ENCODE measurements at regions not wholly inside any gene's neighbourhood (a gene's known extent, or its start where the extent isn't known, plus 50 kb on each side); places are given as distances from the start of the nearest gene placed in this dataset.

GRCh38 chr1:34617321-34618118 is 137.3 kb upstream of the GJB5 start:
- H3K79me2 ChIP-seq, result no peaks in the 10 kb centered on the region
- H4K20me1 ChIP-seq (ENCODE audit: insufficient read depth, poor library complexity, severe bottlenecking), result no peaks in the 10 kb centered on the region
- H3K4me3 ChIP-seq, result no peak overlapping the region
- H3K4me2 ChIP-seq, result no peak overlapping the region
- H3K4me1 ChIP-seq (ENCODE audit: insufficient read depth), result peaks cover 3% of the 10 kb centered on the region
- no peaks in the 10 kb centered on the region for H3K9me2 ChIP-seq (replicated peaks; ENCODE audit: insufficient read depth)
- 76% methylated on average over 7 of the region's 7 CpGs for whole genome bisulfite sequencing (ENCODE audit: low lambda C conversion rate, missing lambda C conversion rate)
- H3K27ac ChIP-seq, result peak overlapping the region; percentile 67
- H3K9me3 ChIP-seq (ENCODE audit: low read depth), result no peaks in the 10 kb centered on the region
- H3K36me3 ChIP-seq (replicated peaks; ENCODE audit: insufficient read depth, low read depth), result no peaks in the 10 kb centered on the region
- no peak overlapping the region for H2AFZ ChIP-seq
- no peaks in the 10 kb centered on the region for H3K27me3 ChIP-seq
- no peak for DNase-seq (ENCODE audit: low spot score)
- no peak for TF ChIP-seq EZH2phosphoT487 (IDR thresholded peaks at IDR 0.05; ENCODE audit: low read depth, severe bottlenecking, unreplicated experiment)
- no peak for TF ChIP-seq EZH2 (IDR thresholded peaks at IDR 0.05; ENCODE audit: borderline replicate concordance)
- TF ChIP-seq CTCF (IDR thresholded peaks at IDR 0.05; ENCODE audit: poor library complexity), result no peak

GRCh38 chr1:34618381-34618780 is 136.5 kb upstream of the GJB5 start:
- peaks cover 3% of the 10 kb centered on the region for H3K4me1 ChIP-seq (ENCODE audit: insufficient read depth)
- no peaks in the 10 kb centered on the region for H3K9me2 ChIP-seq (replicated peaks; ENCODE audit: insufficient read depth)
- H3K9me3 ChIP-seq (ENCODE audit: low read depth), result no peaks in the 10 kb centered on the region
- no peak overlapping the region for H3K4me2 ChIP-seq
- TF ChIP-seq CTCF (IDR thresholded peaks at IDR 0.05; ENCODE audit: poor library complexity) (no peak), EZH2 (IDR thresholded peaks at IDR 0.05; ENCODE audit: borderline replicate concordance) (no peak), EZH2phosphoT487 (IDR thresholded peaks at IDR 0.05; ENCODE audit: low read depth, severe bottlenecking, unreplicated experiment) (no peak)
- H3K36me3 ChIP-seq (replicated peaks; ENCODE audit: insufficient read depth, low read depth), result no peaks in the 10 kb centered on the region
- H3K27me3 ChIP-seq, result no peaks in the 10 kb centered on the region
- H4K20me1 ChIP-seq (ENCODE audit: insufficient read depth, poor library complexity, severe bottlenecking), result no peaks in the 10 kb centered on the region
- peak overlapping the region; percentile 66 for H3K27ac ChIP-seq
- no peak for DNase-seq (ENCODE audit: low spot score)
- no peak overlapping the region for H3K4me3 ChIP-seq
- WGBS (ENCODE audit: low lambda C conversion rate, missing lambda C conversion rate), result 80% methylated on average over 3 of the region's 3 CpGs
- no peak overlapping the region for H2AFZ ChIP-seq
- no peaks in the 10 kb centered on the region for H3K79me2 ChIP-seq

GRCh38 chr1:34619256-34619655 is 135.6 kb upstream of the GJB5 start:
- H3K4me2 ChIP-seq, result no peak overlapping the region
- WGBS (ENCODE audit: low lambda C conversion rate, missing lambda C conversion rate), result 73% methylated on average over 4 of the region's 4 CpGs
- H3K36me3 ChIP-seq (replicated peaks; ENCODE audit: insufficient read depth, low read depth), result no peaks in the 10 kb centered on the region
- H3K27me3 ChIP-seq, result no peaks in the 10 kb centered on the region
- no peaks in the 10 kb centered on the region for H3K9me2 ChIP-seq (replicated peaks; ENCODE audit: insufficient read depth)
- peak overlapping the region; percentile 81 for H3K27ac ChIP-seq
- peak; percentile 51 for DNase-seq (ENCODE audit: low spot score)
- H4K20me1 ChIP-seq (ENCODE audit: insufficient read depth, poor library complexity, severe bottlenecking), result no peaks in the 10 kb centered on the region
- H3K79me2 ChIP-seq, result no peaks in the 10 kb centered on the region
- no peak overlapping the region for H2AFZ ChIP-seq
- no peaks in the 10 kb centered on the region for H3K9me3 ChIP-seq (ENCODE audit: low read depth)
- peaks cover 3% of the 10 kb centered on the region for H3K4me1 ChIP-seq (ENCODE audit: insufficient read depth)
- no peak overlapping the region for H3K4me3 ChIP-seq
- TF ChIP-seq EZH2 (IDR thresholded peaks at IDR 0.05; ENCODE audit: borderline replicate concordance), result no peak
- TF ChIP-seq EZH2phosphoT487 (IDR thresholded peaks at IDR 0.05; ENCODE audit: low read depth, severe bottlenecking, unreplicated experiment), result no peak
- TF ChIP-seq CTCF (IDR thresholded peaks at IDR 0.05; ENCODE audit: poor library complexity), result no peak

Data from hepatocyte (in vitro differentiated cells).